Cardiac septum (tissue), 1 donor: ENCODE measurements at regions not wholly inside any gene's neighbourhood (a gene's known extent, or its start where the extent isn't known, plus 50 kb on each side); places are given as distances from the start of the nearest gene placed in this dataset.

Source experiments
- DNase-seq: peaks from one replicate; pipeline ENCODE4 v3.0.0-alpha.2; 2020; ENCODE audit warnings: low spot score
- intact Hi-C: fragments of 100-400 bp; cut with DNase I; formaldehyde crosslinking; loops from one replicate; pipeline ENCODE4 v1.14.0; 2022
- donor health status: DM: no; HTN: no; CAD: no.

- intact Hi-C loops: loop anchor here (10.0 kb wide), 1 partner anchor 204 kb away; no protein-coding TSS in a partner anchor
Observed at GRCh38 chr9:108768744-108769143, 87.0 kb downstream of the ACTL7B start.

DNA sequence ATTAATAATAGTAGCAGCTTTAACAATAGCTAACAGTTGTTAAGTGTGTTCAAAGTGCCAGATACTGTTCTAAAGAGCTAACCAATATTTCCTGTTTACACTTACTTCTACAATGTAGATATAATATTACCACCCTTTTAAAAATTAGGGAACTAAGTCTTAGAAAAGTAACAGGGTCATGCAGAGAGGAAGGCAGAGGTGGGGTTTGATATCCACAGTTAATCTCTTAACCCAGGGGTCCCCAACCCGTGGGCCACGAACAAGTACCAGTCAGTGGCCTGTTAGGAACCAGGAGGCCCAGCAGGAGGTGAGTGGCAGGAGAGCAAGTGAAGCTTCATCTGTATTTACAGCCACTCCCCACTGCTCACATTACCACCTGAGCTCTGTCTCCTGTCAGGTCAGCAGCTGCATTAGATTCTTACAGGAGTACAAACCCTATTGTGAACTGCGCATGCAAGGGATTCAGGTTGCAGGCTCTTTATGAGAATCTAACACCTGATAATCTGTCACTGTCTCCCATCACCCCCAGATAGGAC lies 89.1 kb downstream of the ACTL7B start:
- intact Hi-C loops: loop anchor here (10.0 kb wide), 1 partner anchor 202 kb away; no protein-coding TSS in a partner anchor
- DNase-seq: no peak

More at GRCh38 chr9:108768744-108769143, 87.0 kb downstream of the ACTL7B start:
- no peak for DNase-seq

GRCh38 chr9:108765265-108765664 lies 90.5 kb downstream of the ACTL7B start:
- no peak for DNase-seq
- intact Hi-C loops: loop anchor here (10.0 kb wide), 1 partner anchor 200 kb away; no protein-coding TSS in a partner anchor

DNA sequence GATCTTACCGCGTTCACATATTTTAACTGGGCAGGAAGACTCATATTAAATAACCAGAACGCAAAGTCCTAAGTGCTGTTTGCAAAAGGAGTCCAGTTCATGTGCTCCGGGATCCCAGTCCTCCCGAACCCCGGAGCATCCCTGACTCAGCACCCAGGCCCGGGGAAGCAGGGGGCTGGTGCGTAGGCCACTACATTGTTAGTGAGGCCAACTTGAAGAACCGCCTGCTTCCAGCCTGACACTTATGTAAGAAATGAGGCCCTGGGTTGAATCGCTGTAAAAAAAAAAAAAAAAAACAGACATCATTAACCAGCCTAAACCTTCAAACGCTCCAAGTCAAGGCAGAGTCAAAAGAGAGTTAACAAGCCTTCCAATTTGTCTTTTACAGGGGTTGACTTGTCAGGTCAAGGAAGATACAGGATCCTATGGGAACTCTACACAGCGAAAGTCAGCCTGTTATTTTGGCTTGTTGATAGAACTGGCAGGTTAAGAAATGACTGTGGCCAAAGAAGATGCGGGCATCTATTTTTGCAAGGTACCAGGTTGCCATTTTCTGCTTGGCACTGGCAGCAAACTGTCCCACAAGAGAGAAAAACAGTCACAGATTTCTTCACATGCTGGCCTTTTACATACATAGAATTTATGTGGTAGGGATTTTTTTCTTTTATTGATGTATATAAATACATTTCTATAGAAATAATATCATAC lies 93.3 kb downstream of the ACTL7B start:
- DNase-seq: no peak
- intact Hi-C loops: loop anchor here (5.0 to 10.0 kb wide), 2 partner anchors 198 to 1280 kb away; no protein-coding TSS in a partner anchor

- intact Hi-C loops: loop anchor here (5.0 to 10.0 kb wide), 2 partner anchors 197 to 1280 kb away; no protein-coding TSS in a partner anchor
- DNase-seq: no peak
Observed at GRCh38 chr9:108761655-108762347, 94.0 kb downstream of the ACTL7B start.

GRCh38 chr9:108760841-108761240 lies 94.9 kb downstream of the ACTL7B start:
- intact Hi-C loops: loop anchor here (5.0 to 10.0 kb wide), 2 partner anchors 196 to 1279 kb away; no protein-coding TSS in a partner anchor
- DNase-seq: no peak

DNA sequence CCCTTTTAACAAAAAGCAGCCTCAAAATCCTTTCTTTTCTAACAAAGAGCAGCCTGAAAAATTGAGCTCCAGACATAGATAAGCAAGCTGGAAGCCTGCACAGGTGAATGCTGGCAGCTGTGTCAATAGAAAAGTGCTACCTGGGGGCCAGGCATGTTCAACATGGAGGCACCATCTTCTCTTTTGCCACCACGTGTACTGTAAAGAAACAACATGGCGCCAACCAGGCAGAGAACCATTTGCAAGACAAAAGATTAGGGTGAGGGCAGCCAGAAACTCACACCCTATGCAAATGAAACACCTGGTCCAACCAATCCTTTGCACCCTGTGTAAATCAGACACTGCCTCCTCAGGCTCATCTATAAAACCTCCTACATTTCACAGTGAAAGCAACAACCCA lies 96.0 kb downstream of the ACTL7B start:
- DNase-seq: no peak
- intact Hi-C loops: loop anchor here (5.0 to 10.0 kb wide), 2 partner anchors 195 to 1278 kb away; no protein-coding TSS in a partner anchor

DNA sequence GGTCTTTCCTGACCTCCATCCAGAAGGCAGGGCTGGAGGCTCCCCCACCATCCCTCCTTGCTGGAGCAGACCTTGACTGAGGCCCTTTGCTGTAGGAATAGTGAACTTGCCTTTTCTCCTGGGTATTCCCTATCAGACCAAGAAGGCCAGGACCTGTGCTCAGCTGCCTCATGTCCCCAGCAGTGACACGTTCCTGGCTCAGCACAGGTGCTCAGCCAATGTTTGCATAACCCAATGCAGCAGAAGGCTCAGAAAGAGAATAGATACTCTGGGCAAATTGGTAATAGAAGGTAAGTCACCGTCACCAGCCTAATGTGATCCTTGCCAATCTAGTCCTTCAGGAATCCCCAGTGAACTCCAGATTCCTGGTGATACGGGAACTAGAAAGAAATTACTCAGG lies 96.4 kb downstream of the ACTL7B start:
- intact Hi-C loops: no loop called here
- DNase-seq: no peak

DNA sequence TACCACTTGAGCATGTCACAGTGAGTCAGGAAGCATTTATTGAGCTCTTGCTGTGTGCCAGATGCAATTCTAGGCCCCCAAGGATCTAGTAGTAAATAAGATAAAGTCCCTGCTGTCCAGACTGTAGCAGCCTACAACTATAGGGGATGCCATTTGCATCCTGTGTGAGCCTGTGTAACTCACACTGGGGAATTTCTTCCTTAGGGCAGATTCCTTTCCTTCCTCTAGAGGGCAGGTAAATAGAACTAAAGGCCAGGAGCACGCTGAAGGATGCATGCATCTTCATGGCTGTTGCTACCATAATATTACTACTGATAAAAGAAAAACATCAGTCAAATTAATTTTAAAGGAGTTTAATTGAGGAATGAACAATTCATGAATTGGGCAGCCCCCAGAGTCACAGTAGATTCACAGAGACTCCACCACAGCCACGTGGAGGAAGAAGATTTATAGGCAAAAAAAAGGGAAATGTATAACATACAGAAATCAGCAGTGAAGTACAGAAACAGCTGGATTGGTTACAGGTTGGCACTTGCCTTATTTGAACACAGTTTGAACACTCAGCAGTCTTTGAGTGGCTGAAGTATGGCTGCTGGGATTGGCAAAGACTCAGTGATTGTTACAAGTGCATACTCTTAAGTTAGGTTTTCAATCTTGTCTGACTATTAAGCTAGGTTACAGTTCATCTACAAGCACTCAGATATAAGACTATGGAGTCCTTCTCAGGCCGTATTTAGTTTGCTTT lies 98.9 kb downstream of the ACTL7B start:
- intact Hi-C loops: no loop called here
- DNase-seq: no peak

DNA sequence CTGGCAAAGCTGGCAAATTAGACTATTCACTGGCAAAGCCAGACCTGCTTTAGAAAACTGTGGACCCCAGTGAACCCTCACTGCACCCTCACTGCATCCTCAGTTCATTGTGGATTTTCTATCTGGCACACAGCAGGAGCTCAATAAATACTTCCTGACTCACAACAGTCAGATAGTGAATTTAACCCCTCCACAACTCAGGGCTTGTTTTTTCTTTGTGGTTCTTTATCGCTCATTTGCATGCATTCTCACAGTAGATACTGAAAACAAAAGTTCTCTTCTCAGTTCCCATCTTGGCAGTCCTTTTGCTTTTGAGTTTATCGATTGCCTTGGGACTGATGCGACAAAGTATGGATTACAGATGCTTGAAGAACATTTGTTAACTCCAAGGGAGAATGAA lies 99.8 kb downstream of the ACTL7B start:
- no peak for DNase-seq
- intact Hi-C loops: no loop called here

- no peak for DNase-seq
- intact Hi-C loops: no loop called here
Observed at GRCh38 chr9:108751369-108751768, 104.4 kb downstream of the ACTL7B start.

DNA sequence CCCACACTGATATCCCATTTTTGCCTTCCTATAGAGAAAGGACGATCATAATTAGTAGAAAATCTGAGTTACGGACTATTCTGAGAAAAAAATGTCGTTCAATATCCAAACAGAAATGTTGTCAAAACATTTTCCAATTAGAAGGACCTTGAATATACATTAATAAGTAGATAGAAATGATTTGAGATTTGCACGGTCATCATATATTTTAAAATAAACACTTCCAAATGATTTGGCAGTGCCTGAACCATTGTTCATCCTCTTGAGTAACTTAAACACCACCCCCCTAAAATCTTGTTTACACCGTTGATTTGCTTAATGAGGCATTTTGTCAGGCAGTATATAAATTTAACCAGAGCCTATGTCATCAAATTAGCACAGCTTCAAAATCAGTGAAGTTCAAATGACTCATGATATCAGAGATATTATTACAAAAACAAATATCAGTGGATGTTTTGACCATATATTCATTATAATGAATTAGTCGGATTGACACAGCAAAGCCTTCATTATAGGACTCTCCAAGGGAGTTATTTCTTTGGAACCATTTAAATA lies 105.0 kb downstream of the ACTL7B start:
- DNase-seq: no peak
- intact Hi-C loops: no loop called here

GRCh38 chr9:108748776-108749175 lies 107.0 kb downstream of the ACTL7B start:
- DNase-seq: no peak
- intact Hi-C loops: no loop called here

DNA sequence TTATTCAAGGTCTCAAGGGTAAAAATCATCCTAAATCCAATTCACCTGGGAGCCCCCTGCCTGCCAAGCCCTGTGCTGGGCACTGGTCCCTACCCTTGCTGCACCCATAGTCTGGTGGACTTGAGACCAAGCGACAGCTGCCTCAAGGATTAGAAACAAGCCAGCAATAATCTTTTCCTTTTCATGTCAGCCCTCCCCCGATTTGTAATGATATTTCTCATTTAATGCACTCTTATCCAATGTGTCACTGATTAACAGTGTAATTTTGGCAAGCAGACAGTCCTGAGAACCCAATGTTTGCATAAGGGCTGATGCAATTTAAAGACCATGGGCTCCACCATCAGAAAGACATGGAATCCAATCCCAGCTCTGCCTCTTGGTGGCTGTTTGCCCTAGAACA lies 108.9 kb downstream of the ACTL7B start:
- intact Hi-C loops: no loop called here
- DNase-seq: no peak

GRCh38 chr9:108746001-108746400 lies 109.8 kb downstream of the ACTL7B start:
- intact Hi-C loops: no loop called here
- no peak for DNase-seq

DNA sequence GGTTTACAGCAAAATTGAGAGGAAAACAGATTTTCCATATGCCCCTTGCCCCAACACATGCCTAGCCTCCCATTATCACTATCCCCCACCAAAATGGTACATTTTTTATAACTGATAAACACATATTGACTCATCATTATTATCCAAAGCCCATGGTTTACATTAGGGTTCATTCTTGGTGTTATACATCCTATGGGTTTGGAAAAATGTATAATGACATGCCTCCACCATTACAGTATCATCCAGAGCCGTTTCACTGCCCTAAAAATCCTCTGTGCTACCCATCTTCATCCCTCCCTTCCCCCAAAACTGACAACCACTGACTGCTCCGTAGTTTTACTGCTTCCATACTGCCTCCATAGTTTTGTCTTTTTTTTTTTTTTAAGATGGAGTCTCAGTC lies 111.1 kb downstream of the ACTL7B start:
- intact Hi-C loops: no loop called here
- DNase-seq: no peak

DNA sequence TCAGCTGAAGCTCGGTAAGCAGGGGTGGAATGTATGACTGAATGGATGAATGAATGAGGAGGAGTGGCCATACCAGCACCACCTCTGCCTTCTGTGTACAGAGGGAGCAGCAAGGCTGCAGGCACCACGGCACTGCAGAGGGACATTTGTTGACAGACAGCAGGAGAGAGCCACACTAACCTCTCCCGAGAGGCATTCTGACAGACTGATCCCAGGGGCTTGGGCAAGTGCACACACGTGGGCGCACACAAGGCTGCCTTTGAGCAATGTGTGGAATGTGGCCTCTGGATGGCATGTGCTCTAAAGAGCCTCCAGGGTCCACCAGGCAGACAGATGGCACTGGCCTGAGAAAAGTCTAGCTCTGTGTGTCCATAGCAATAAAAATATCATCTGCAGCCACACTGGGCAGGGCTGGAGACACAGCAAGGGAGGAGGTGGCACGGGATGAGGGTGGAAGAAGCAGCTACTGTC lies 111.8 kb downstream of the ACTL7B start:
- DNase-seq: no peak
- intact Hi-C loops: no loop called here

DNA sequence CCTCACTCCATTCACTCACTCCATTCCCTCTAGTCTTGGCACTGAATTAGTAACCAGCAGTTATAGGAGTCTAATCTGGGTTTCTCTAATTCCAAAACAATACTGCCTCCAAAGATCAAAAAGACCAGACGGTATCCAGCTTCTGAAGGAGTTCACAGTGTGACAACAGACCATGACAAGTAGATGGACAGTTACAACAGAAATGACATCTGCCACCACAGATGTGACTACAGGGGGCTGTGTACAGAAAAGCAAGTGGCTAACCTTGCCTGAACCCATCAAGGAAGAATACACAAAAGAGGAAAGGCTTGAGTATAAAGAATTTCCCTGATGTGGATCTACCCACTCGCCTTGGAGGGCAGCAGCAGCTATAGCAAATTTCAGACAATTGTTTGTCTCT lies 112.4 kb downstream of the ACTL7B start:
- intact Hi-C loops: no loop called here
- DNase-seq: no peak

DNA sequence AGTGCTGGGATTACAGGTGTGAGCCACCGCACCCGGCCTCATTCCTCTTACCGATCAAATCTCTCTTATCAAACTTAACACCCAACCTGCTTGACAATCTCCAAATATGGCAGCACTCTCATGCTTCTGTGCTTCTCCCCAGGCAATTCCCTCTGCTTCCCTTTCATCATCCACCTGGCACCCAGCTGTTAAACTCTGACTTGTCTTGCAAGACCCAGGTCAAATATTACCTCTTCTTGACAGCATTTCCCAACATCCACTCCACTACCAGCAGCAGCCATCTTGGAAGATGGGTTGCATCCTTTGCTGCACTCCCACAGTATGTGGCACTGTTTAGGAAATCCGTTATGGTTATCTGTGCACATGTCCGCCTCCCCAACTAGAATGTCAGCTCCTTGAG lies 113.6 kb downstream of the ACTL7B start:
- intact Hi-C loops: no loop called here
- DNase-seq: no peak
